ENCODE measurements at regions not wholly inside any gene's neighbourhood (a gene's known extent, or its start where the extent isn't known, plus 50 kb on each side); places are given as distances from the start of the nearest gene placed in this dataset.

DNA sequence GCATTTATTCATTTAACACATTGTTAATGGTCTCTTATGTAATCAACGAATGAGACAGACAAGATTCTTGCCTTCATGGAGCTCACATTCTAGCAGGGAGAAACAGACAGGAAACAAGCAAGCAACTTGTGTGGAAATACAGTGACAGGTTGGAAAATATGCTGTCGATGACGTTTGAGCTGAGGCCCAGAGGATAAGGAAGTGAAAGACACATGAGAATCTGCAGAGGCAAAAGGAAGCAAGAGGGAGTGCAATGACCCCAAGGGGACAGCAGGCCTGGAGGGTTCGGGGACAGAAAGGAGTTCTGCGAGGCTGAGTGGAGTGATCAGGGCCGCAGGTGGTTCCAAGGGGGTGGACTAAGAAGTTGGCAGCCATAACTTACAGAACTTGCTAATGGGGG, 60.6 kb upstream of the AKT3 start:
- no peak for FAIRE-seq

DNA sequence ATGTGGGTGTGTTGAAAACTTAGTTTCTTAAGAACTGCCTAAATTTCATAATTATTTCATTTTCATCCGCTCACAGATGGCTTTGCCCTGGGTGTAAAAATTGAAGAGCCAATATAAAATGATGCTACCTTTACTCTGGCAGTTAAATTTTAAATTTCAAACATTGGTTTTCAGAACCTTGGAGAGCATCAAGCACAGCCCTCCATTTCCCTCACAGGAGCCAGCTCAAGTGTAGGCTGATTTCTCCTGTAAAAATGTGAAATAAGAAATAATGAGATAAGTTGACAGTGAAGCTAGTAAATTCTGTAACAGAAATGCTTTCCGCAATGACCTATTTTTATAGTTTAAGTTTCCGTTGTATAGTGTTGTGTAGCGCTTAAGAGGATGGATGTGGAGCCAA, 53.9 kb upstream of the AKT3 start:
- FAIRE-seq: no peak

DNA sequence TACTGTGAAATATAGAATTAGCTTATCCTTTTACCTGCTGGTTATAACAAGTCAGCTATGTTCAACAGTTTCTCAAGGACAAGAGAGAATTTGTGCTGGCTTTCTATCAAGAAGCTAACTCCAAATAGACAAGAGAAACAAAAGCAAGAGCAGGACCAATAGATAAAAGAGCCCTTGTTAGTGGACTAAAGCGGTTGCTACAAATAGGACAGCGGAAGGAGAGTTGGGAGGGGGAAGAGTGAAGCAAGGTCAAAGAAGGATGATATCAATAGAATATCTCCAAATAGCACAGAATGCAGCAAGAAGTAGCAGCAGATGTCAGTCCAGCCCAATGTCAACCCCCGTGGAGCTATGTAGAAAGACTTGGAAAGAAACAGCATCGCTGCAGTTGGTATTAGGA, 53.0 kb upstream of the AKT3 start:
- FAIRE-seq: no peak

DNA sequence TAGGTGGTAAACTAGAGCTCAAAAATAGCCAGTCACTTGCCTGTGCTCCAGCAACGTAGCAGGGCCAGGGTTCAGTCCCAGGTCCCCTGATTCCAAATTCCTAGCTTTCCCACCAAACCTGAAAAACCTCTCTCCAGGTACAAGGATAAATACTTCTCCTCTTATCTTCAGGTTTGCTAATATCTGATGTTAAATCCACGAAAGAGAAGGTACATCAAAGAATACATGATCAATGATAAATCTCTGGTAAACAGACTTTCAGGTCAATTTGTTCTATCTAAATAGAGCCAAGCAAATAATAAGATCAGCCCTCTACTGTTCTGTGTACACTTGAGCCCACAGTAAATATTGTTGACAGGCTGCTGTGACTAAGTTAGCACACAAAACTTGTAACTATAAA, 52.1 kb upstream of the AKT3 start:
- FAIRE-seq: peak; percentile 62

All from islet of Langerhans (tissue), 1 donor.